NCI-H460 (cell line): ENCODE measurements at regions not wholly inside any gene's neighbourhood (a gene's known extent, or its start where the extent isn't known, plus 50 kb on each side); places are given as distances from the start of the nearest gene placed in this dataset.

Experiments
- DNase-seq: peaks from one replicate; pipeline ENCODE4 v3.0.0-alpha.2; 2016; ENCODE audit warnings: low read depth; ENCODE audit errors: extremely low read depth

DNA sequence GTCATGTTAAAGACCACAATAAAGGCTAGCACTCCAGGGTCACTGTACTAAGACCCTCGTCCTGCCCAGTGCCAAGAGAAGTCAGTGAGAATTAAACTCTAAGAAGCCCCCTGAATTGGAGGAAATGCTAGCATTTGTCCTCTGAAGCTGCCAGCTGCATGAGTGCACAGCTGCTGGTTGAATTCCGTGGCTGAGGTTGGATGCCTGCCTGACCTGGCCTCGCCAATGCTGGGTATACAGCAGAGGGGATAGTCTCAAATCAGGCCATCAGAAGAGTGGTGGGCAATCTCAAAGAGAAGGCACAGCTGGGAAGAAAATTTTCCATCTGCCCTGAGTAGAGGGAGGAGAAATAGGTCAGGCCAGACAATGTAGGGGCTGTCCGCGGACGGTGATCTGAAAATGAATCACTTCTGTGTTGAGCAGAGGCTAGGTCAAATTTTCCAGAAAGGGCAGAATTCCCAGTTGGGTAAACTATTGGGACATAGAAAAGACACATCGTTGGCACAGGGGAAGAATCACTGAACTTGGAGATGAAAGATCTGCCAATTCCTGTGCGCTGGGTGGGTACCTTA is 110.5 kb upstream of the AGAP1 start:
- DNase-seq = no peak

DNA sequence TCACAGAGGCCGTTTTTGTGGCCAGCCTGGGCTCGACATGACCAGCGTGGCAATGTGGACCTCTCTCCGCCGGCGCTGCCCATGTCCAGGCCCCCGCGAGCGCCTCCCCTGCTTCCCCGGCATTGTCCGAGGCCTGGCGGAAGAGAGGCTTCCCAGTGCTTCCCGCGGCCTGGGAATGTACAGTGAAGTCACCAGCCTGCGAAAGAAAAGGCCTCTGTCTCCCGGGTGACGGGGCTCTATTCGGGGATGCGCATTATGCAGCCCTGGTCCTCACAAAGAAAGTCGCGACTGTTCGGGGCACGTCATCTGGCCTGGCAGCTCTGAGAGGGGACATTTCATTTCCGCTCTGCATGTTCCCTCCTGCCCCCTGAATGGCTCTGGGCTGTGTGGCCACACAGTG is 109.2 kb upstream of the AGAP1 start:
- no peak for DNase-seq

DNA sequence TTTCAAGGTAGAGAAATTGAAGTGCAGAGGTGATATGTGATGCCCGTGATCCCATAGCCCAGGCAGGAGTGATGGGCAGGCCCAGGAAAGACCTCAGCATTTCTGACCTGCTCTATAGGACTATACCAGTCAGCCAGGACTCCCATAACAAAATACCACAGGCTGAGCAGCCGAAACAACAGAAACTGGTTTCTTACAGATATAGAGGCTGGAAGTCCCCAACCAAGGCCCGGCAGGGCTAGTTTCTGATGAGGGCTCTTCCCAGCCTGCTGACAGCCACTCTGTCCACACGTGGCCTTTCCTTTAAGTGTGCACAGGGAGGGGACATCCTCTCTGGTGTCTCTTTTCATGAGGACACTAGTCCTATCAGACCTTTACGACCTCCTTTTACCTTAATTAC is 104.2 kb upstream of the AGAP1 start:
- no peak for DNase-seq

DNA sequence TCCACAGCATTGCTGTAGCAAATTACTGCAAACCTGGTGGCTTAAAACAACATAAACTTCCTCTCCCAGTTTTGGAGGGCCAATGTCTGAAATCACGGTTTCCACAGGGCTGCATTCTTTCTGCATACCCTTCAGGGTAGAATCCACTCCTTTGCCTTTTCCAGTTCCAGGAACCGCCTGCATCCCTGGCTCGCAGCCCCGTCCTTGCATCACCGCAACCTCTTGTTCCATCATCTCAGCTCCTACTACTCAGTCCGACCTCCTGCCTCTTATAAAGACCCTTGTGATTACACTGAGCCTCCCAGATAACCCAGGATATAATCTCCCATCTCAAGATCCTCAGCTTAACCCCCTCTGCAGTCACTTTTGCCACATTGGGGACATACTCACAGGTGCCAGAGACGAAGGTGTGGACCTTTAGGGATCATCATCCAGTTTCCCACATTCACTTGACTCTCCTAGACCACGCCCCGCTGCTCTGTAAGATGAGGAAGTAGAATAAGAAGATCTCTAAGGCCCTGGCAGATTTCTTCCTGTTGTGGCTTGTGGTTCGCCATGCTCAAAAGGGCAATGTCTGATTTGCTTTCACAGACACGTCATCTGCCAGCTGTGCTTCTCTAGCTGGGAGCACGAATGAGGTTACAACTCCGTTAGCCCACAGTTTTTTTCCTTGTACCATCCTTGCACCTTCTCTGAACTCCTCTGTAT is 103.6 kb upstream of the AGAP1 start:
- DNase-seq = no peak

DNA sequence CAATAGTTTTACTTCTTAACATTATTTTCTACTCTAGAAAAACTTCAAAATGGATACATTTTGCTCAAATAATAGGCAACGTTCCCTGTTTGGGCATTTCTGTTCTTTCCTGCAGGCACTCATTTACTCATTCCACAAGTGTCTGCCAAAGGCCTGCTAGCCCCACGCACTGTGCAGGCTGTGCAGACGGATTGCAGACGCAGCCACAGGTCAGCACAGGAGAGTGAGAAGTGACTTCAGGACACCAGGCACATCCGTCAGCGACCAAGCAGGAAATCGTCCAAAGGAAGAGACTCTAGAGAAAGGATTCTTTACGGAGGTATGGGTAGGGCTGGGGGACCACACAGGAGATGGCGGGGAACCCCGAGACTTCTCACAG is 103.0 kb upstream of the AGAP1 start:
- no peak for DNase-seq

DNA sequence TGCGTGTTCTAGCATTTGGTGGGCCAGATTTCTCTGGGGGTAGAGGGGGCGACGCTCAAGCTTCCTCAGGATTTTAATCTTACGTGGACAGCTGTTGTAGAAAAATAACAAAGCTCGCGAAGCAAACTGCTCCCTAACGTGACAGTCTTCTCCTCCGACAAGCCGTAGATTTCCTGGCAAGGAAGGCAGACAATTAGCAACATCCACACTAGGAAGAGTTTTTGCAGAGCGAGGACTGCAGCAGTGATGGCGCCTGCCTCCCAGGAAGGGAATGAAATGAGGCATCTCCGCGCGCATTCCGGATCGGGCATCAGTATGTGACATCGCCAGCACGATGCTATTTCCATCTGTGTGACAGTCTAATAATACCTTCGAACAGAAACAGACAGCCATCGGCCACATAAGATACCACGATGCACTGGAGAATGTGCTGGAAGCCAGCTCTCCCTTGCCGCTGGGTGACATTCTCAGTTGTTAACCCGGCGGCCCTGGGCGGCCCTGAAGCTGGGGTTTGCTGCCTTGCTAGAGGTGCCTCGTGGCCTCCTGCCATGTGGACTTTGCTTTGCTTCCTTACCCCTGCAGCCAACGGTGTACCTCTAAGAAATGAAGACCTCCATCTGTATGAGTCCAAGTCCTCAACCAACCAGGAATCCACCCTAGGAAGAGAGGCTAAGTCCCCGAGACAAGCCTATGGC is 101.8 kb upstream of the AGAP1 start:
- no peak for DNase-seq

DNA sequence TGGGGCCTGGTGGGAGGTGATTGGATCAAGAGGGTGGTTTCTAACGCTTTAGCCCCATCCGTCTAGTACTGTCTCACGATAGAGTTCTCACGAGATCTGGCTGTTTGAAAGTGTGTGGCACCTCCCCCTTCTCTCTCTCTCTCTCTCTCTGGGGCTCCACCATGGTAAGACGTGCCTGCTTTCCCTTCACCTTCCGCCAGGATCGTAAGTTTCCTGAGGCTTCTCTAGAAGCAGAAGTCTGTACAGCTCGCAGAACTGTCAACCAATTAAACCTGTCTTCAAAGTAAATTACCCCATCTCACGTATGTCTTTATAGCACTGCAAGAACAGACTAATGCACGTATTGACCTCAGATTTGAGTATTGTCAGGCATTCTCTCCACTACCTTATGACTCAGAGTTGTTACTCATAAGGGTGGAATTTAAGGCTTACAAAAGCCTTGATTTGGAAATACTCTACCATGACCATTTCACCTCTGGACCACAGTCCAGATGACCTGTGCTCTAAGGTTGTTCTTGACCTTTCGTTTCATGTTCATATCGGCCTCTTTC is 99.5 kb upstream of the AGAP1 start:
- DNase-seq = peak; percentile 39

DNA sequence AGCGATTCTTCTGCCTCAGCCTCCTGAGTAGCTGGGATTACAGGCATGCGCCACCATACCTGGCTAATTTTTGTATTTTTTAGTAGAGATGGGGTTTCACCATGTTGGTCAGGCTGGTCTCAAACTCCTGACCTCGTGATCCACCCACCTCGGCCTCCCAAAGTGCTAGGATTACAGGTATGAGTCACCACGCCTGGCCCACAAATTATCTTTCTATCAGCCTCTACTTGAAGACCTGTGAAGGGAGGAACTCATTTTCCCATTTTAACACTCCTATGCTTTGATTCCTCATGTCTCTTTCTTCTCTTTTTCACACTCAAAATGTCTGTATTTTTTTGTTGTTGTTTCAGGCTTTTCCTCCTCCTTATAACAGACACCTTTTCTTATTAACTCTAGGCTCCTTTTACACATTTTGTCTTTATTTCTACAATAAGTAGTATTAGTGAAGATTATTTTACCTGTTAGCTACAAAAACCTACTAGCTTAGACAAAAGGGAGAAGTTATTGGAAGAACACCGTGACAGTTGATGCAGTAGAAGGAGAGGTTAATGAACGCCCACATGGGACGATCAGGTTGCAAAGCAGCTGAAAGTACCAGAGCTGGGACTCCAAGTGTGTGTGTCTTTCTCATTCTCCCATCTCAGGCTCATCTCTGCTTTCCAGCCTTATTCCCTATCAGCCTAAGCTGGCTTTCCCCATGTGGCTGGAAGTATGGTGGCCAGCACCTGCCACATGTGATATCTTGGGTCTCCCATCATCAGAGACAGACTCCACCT is 97.6 kb upstream of the AGAP1 start:
- no peak for DNase-seq

DNA sequence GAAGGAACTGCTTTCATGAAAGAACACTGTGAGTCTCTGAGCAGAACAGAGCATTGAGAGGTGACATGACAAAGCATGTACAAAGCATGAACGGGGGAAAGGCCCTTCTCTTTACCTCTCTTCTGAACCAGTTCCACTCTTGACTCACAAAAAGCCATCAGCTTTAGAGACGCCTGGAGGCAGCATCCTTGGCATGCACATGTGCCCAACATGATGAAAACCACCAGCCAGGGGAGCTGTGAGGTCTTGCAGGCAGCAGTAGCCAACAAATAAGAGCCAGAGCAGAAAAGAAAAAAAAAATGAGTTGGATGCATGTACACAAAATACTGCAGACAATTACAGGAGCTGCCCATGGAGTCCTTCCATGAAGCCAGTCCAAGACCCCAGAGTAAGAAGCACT is 95.5 kb upstream of the AGAP1 start:
- no peak for DNase-seq

DNA sequence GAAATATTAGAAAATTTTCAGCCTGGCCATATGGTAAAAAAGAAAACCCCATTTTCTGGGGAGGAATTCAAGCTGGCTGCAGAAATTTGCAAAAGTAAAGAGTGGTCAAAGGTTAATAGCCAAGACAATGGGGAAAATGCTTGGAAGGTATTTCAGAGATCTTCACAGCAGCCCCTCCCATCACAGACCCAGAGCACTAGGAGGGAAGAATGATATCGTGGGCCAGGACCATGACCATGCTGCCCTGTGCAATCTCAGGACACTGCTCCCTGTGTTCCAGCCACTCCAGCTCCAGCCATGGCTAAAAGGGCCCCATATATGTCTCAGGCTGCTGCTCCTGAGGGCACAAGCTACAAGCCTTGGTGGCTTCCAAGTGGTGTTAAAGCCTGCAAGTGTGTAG is 93.9 kb upstream of the AGAP1 start:
- no peak for DNase-seq

DNA sequence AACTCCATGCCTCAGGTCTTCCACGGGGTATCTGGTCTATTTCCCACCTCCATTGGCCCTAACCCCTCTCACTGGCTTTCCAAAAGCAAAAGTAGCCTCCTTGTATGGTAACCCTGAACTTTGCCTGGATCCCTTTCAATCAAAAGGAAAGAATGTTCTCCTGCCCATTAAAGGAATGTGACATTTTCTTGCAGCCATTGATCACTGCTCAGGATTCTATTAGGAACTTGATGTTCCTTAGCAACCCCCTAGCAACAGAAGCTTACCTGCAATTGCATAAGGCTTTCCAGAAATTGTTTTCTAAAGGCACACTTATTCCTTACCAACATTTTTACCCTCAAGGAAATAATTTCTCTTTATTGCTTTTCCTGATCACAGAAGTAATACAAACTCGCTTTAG is 91.4 kb upstream of the AGAP1 start:
- no peak for DNase-seq

DNA sequence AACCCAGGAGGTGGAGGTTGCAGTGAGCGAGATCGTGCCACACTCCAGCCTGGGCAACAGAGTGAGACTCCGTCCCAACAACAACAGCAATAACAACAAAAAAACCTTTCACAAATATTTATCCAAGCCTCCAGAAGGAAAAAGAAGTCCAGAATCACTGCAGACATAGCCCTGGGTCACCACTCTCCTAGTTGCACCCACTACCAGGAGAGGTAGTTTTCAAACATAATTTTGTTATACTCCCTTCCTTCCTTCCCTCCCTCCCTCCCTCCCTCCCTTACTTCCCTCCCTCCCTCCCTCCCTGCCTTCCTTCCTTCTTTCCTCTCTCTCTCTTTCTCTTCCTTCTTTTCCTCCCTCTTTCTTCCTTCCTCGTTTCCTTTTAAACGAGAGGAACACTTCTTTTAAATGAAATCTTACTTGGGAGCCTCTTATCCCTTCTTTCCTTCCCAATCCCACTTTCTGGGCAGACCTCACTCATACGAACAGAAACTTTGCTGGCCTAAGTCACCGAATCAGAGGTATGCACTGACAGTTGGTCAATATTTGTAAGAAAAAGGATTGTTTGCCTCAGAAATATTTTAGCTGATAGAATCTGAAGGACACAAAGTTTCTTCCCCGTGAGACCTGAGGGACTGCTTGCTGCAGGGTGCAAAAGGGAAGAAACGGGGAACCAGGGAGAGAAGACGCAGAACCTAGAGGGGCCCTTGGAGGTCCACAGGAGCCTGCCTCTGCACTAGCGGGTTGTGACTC is 88.1 kb upstream of the AGAP1 start:
- DNase-seq = no peak

DNA sequence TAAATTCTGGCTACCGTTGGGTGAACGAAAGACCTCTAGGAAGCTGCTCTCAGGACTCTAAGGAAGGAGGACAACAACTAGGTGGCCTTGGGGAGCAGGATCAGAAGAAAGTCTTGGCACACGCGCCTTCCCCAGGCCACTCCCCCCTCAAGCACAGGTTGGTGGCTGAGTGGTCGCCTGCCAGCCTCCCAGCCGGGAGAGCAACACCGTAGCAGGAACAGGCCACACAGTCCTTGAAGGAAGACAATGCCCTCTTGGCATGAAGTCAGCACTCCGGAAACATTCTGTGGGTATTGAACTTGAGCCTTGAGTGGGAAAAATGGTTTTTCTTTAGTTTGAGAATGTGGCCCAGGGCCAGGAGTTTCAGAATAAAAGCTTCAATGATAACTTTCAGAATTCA is 87.4 kb upstream of the AGAP1 start:
- no peak for DNase-seq

DNA sequence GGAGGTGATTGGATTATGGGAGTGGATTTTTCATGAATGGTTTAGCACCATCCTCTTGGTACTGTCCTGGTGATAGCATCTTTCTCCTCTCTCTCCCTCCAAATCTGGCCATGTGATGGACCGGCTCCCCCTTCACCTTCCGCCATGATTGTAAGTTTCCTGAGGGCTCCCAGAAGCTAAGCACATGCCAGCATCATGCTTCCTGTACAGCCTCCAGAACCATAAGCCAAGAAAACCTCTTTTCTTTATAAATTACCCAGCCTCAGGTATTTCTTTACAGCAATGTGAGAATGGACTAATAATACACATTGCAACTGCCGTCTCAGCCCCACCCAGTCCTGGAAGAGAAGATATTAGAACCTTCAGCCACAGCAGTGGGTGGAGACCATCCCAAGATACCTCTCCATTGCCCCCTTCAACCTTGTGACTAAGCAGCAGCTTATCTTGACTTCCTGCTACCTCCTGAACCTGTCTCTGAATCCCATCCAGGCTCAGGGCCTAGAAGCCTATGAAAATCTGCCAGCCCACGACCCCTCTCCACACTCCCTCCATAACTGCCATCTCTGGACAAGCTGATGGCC is 81.8 kb upstream of the AGAP1 start:
- no peak for DNase-seq

DNA sequence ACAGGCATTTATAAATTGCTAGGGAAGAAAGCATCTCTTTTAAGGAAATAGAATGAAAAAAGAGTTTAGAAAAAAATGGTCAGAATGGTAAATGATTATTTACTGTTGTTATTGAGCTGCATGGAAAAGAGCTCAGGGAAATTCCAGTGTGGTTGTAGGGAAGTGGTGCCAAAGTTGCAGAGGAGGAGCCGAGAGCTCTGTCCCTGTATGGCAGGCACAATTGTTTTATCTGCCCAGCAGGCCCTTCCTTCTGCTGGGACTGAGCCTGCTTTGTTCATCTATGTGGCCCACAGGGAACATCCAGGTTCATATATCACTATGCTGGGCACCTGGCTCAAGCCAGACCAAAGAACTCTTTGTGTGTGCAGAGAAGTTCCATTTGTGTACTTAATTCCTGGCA is 80.8 kb upstream of the AGAP1 start:
- no peak for DNase-seq

DNA sequence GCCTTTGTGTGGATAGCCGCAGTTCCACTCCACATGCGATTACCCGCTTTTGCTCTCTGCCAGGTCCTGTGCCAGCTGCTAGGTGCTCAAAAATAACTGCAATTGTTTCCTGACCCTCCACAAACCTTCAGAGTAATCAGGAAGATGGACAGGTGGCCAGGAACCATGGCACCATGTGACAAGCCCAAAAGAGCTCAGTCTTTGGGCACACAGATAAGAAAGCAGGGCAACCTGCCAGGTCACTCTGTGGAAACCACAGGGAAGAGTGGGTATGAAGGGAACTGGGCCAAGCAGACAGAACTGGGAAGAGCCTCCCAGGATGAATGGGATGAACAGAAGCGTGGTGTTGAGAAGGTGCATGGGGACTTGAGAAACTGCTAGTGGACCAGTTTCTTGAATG is 79.4 kb upstream of the AGAP1 start:
- DNase-seq = no peak

DNA sequence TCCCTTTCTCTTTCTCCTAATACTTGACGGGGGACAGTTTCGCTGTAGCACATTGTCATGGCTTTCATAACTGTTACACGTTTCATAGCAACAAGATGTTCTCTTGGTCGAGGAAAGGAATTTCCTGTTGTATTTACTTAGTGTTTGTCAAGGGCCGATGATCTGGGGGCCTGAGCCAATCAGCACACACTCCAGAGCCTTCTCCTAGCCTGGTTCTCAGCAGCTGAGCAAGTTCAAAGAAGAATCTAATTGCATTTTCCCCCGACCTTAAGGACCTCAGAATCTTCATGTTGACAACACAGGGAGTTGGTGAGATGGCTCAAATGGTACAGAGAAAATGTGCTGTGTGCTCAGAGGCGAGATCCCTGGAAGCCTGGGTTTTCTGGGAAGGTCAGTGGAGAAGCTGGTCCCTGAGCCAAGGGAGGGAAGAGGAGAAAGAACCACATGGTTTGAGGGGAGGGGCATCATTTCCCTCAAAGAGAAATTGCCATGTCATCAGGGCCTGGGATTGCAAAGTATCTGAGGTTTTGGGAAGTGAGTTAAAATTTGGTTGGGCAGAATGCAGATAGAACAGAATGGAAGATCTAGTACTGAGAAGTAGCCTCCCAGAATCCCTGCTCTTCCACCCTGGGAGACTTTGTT is 76.9 kb upstream of the AGAP1 start:
- DNase-seq = no peak

DNA sequence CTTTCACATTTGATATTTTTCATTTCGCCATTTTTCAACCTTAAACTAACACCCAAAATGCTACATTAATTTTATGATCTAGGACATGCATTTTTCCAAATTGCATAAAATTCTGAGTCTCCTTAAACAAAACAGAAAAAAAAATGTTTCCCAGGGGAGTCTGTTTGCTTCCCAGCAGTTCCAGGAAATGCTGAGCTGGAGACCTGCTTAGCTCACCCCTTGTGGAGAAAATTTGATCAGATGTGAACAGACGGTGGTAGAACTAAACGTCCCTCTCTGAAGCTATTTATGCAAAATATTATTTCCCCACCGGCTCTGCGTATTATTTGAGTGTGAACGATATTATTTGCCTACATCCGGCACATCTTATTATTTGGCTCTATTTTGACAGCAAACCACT is 74.9 kb upstream of the AGAP1 start:
- DNase-seq = no peak

DNA sequence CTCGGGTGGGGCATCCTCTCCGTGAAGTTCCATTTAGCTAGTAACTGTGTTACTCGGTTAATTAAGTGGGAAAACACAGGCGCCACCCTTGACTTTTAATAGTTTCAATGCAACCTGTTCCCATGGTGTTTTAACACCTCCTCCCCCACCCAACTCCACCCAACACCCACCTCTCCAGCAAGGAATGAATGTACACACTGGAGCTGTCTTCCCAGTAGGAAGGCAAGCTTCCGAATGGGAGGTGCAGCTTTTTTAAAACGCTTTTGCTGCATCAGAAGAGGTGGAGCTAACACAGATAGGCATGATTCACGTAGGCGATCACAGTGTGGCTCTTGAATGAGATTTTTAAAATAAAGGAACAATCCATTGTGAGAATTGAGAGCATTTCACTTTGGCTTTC is 73.8 kb upstream of the AGAP1 start:
- no peak for DNase-seq

DNA sequence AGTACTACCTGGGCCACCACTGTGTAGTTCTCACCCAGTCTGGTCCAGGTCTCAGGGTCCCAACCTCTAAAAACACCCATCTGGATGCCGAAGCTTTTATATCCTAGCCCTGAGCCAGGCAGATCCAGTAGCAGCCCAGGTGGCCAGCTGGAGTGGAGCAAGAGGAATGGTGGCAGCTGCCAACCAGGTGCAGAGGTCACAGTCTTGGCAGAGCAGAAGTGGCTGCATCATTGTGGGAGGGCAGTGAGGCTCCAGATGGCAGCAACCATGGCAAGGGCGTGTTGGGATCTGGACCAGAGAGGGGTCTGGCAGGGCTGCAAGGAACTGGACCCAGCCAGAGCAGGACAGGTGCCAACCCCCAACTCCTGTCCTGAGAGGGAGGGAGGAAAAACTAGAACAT is 72.2 kb upstream of the AGAP1 start:
- no peak for DNase-seq
